Kidney epithelial cell (primary cell): ENCODE measurements at regions not wholly inside any gene's neighbourhood (a gene's known extent, or its start where the extent isn't known, plus 50 kb on each side); places are given as distances from the start of the nearest gene placed in this dataset.

Experiments
- DNase-seq: peaks from one replicate; pipeline ENCODE4 v3.0.0-alpha.2; 2010; ENCODE audit warnings: low read depth
- H3K27me3 ChIP-seq: 2 replicates; pipeline ENCODE4 v1.6.0; 2011; ENCODE audit warnings: low read length; ENCODE audit not compliant: control insufficient read depth, insufficient read depth
- H3K36me3 ChIP-seq: 2 replicates; pipeline ENCODE4 v1.5.1; 2011; ENCODE audit warnings: low read length; ENCODE audit not compliant: control insufficient read depth, insufficient read depth
- H3K4me3 ChIP-seq: 2 replicates; pipeline ENCODE4 v1.5.1; 2011; ENCODE audit warnings: low read depth, mild to moderate bottlenecking, control low read depth, low read length
- TF ChIP-seq, protein P1 (sequence below): IDR thresholded peaks from 2 replicates; pipeline ENCODE4 v1.5.1; 2011; ENCODE audit warnings: mild to moderate bottlenecking, moderate library complexity, low read length, control low read depth, inconsistent platforms; ENCODE audit not compliant: insufficient read depth, poor library complexity, severe bottlenecking

GRCh38 chrX:6701085-6701484 lies 166.2 kb upstream of the VCX3A start:
- Histone ChIP-seq H3K36me3 (no peaks in the 10 kb centered on the region), H3K27me3 (no peaks in the 10 kb centered on the region), H3K4me3 (no peak overlapping the region)
- TF ChIP-seq, protein P1, sequence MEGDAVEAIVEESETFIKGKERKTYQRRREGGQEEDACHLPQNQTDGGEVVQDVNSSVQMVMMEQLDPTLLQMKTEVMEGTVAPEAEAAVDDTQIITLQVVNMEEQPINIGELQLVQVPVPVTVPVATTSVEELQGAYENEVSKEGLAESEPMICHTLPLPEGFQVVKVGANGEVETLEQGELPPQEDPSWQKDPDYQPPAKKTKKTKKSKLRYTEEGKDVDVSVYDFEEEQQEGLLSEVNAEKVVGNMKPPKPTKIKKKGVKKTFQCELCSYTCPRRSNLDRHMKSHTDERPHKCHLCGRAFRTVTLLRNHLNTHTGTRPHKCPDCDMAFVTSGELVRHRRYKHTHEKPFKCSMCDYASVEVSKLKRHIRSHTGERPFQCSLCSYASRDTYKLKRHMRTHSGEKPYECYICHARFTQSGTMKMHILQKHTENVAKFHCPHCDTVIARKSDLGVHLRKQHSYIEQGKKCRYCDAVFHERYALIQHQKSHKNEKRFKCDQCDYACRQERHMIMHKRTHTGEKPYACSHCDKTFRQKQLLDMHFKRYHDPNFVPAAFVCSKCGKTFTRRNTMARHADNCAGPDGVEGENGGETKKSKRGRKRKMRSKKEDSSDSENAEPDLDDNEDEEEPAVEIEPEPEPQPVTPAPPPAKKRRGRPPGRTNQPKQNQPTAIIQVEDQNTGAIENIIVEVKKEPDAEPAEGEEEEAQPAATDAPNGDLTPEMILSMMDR = no peak
- DNase-seq = no peak

- no peak overlapping the region for H3K4me3 ChIP-seq
- DNase-seq = no peak
- TF ChIP-seq, protein P1 = no peak
- no peaks in the 10 kb centered on the region for H3K27me3 ChIP-seq
- H3K36me3 ChIP-seq = no peaks in the 10 kb centered on the region
Measured at GRCh38 chrX:6695717-6696116, 160.8 kb upstream of the VCX3A start.

GRCh38 chrX:6694977-6695376 lies 160.1 kb upstream of the VCX3A start:
- Histone ChIP-seq H3K36me3 (no peaks in the 10 kb centered on the region), H3K4me3 (no peak overlapping the region), H3K27me3 (no peaks in the 10 kb centered on the region)
- DNase-seq = no peak
- TF ChIP-seq, protein P1 = no peak

- TF ChIP-seq, protein P1 = no peak
Measured at GRCh38 chrX:6694221-6694620, 159.3 kb upstream of the VCX3A start.

DNA sequence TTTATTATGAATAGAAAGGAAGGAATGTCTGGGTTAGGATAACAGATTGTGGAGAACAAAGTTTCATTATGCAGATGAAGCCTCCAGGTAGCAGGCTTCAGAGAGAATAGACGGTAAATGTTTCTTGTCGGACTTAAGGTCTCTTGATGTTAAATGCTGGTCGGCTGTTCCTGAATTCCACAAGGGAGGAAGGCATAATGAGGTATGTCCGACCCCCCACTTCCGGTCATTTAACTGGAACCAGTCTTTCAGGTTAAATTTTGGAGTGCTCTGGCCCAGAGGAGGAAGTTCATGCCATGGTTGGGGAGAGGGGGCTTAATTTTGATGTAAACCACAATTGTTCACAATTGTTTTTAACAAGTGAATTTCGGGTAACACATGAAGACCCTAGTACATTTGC lies 158.1 kb upstream of the VCX3A start:
- no peaks in the 10 kb centered on the region for H3K27me3 ChIP-seq
- no peak for DNase-seq
- H3K36me3 ChIP-seq = no peaks in the 10 kb centered on the region
- TF ChIP-seq, protein P1 = no peak
- H3K4me3 ChIP-seq = no peak overlapping the region

More at GRCh38 chrX:6694221-6694620, 159.3 kb upstream of the VCX3A start:
- Histone ChIP-seq H3K4me3 (no peak overlapping the region), H3K36me3 (no peaks in the 10 kb centered on the region), H3K27me3 (no peaks in the 10 kb centered on the region)
- DNase-seq = no peak

GRCh38 chrX:6685489-6685888 lies 150.6 kb upstream of the VCX3A start:
- no peak overlapping the region for H3K4me3 ChIP-seq
- no peak for DNase-seq
- H3K27me3 ChIP-seq = no peaks in the 10 kb centered on the region
- TF ChIP-seq, protein P1 = no peak
- no peaks in the 10 kb centered on the region for H3K36me3 ChIP-seq
